ENCODE measurements at regions not wholly inside any gene's neighbourhood (a gene's known extent, or its start where the extent isn't known, plus 50 kb on each side); places are given as distances from the start of the nearest gene placed in this dataset.

GRCh38 chr20:58010186-58010585, 218.3 kb downstream of the ANKRD60 start:
- peaks cover 0 to 2% (median 0%) of the 10 kb centered on the region in 5 donors for H3K4me1 ChIP-seq (ENCODE audit: control insufficient read depth in 5 of 5, insufficient read depth in 5 of 5, low read length in 5 of 5)
- H3K36me3 ChIP-seq (ENCODE audit: control insufficient read depth in 4 of 4, insufficient read depth in 4 of 4, low read length in 4 of 4) = no peaks in the 10 kb centered on the region
- no peaks in the 10 kb centered on the region for H3K9me3 ChIP-seq (ENCODE audit: control insufficient read depth in 4 of 4, insufficient read depth in 3 of 4, low read length in 3 of 4)
- no peak for TF ChIP-seq CTCF (IDR thresholded peaks at IDR 0.05; ENCODE audit: control extremely low read depth, extremely low read depth)
- no peaks in the 10 kb centered on the region for H3K27me3 ChIP-seq (ENCODE audit: control insufficient read depth in 3 of 3, insufficient read depth in 3 of 3, low read length in 2 of 3)
- H3K4me3 ChIP-seq = no peak overlapping the region
- no peak for ATAC-seq (ENCODE audit: insufficient read depth, low FRiP score)
- WGBS, 2 donors = 96 to 99% methylated on average over 7 of the region's 7 CpGs
- no peak overlapping the region for H3K9ac ChIP-seq (ENCODE audit: insufficient read depth in 1 of 2, low read length in 2 of 2)
- H3K27ac ChIP-seq (ENCODE audit: low read depth in 1 of 2, low read length in 1 of 2) = no peak overlapping the region
- DNase-seq = no peak

GRCh38 chr20:58008866-58009265, 219.6 kb downstream of the ANKRD60 start:
- ATAC-seq (ENCODE audit: insufficient read depth, low FRiP score) (no peak), DNase-seq (no peak)
- Histone ChIP-seq H3K9ac (ENCODE audit: insufficient read depth in 1 of 2, low read length in 2 of 2) (no peak overlapping the region), H3K4me3 (no peak overlapping the region), H3K27me3 (ENCODE audit: control insufficient read depth in 3 of 3, insufficient read depth in 3 of 3, low read length in 2 of 3) (no peaks in the 10 kb centered on the region), H3K27ac (ENCODE audit: low read depth in 1 of 2, low read length in 1 of 2) (no peak overlapping the region), H3K36me3 (ENCODE audit: control insufficient read depth in 4 of 4, insufficient read depth in 4 of 4, low read length in 4 of 4) (no peaks in the 10 kb centered on the region), H3K4me1 (ENCODE audit: control insufficient read depth in 5 of 5, insufficient read depth in 5 of 5, low read length in 5 of 5) (peaks cover 0 to 2% (median 0%) of the 10 kb centered on the region in 5 donors), H3K9me3 (ENCODE audit: control insufficient read depth in 4 of 4, insufficient read depth in 3 of 4, low read length in 3 of 4) (no peaks in the 10 kb centered on the region)
- no peak for TF ChIP-seq CTCF (IDR thresholded peaks at IDR 0.05; ENCODE audit: control extremely low read depth, extremely low read depth)
- 85 to 97% methylated on average over 4 of the region's 4 CpGs for WGBS, 2 donors

GRCh38 chr20:58008413-58008812, 220.0 kb downstream of the ANKRD60 start:
- peaks cover 0 to 2% (median 0%) of the 10 kb centered on the region in 5 donors for H3K4me1 ChIP-seq (ENCODE audit: control insufficient read depth in 5 of 5, insufficient read depth in 5 of 5, low read length in 5 of 5)
- H3K27ac ChIP-seq (ENCODE audit: low read depth in 1 of 2, low read length in 1 of 2) = no peak overlapping the region
- DNase-seq (no peak), ATAC-seq (ENCODE audit: insufficient read depth, low FRiP score) (no peak)
- no peaks in the 10 kb centered on the region for H3K9me3 ChIP-seq (ENCODE audit: control insufficient read depth in 4 of 4, insufficient read depth in 3 of 4, low read length in 3 of 4)
- WGBS, 2 donors = 92% methylated on average over 13 of the region's 13 CpGs
- H3K36me3 ChIP-seq (ENCODE audit: control insufficient read depth in 4 of 4, insufficient read depth in 4 of 4, low read length in 4 of 4) = no peaks in the 10 kb centered on the region
- H3K4me3 ChIP-seq = no peak overlapping the region
- no peak overlapping the region for H3K9ac ChIP-seq (ENCODE audit: insufficient read depth in 1 of 2, low read length in 2 of 2)
- TF ChIP-seq CTCF (IDR thresholded peaks at IDR 0.05; ENCODE audit: control extremely low read depth, extremely low read depth) = no peak
- H3K27me3 ChIP-seq (ENCODE audit: control insufficient read depth in 3 of 3, insufficient read depth in 3 of 3, low read length in 2 of 3) = no peaks in the 10 kb centered on the region

GRCh38 chr20:58007947-58008346, 220.5 kb downstream of the ANKRD60 start:
- Histone ChIP-seq H3K27me3 (ENCODE audit: control insufficient read depth in 3 of 3, insufficient read depth in 3 of 3, low read length in 2 of 3) (no peaks in the 10 kb centered on the region), H3K9me3 (ENCODE audit: control insufficient read depth in 4 of 4, insufficient read depth in 3 of 4, low read length in 3 of 4) (no peaks in the 10 kb centered on the region), H3K9ac (ENCODE audit: insufficient read depth in 1 of 2, low read length in 2 of 2) (no peak overlapping the region), H3K4me3 (no peak overlapping the region), H3K27ac (ENCODE audit: low read depth in 1 of 2, low read length in 1 of 2) (no peak overlapping the region), H3K36me3 (ENCODE audit: control insufficient read depth in 4 of 4, insufficient read depth in 4 of 4, low read length in 4 of 4) (no peaks in the 10 kb centered on the region), H3K4me1 (ENCODE audit: control insufficient read depth in 5 of 5, insufficient read depth in 5 of 5, low read length in 5 of 5) (peaks cover 0 to 2% (median 0%) of the 10 kb centered on the region in 5 donors)
- DNase-seq = no peak
- ATAC-seq (ENCODE audit: insufficient read depth, low FRiP score) = no peak
- TF ChIP-seq CTCF (IDR thresholded peaks at IDR 0.05; ENCODE audit: control extremely low read depth, extremely low read depth) = no peak
- WGBS, 2 donors = 96 to 100% methylated on average over 2 of the region's 2 CpGs

Data from lung (tissue), 11 donors.